ENCODE measurements at regions not wholly inside any gene's neighbourhood (a gene's known extent, or its start where the extent isn't known, plus 50 kb on each side); places are given as distances from the start of the nearest gene placed in this dataset.

DNA sequence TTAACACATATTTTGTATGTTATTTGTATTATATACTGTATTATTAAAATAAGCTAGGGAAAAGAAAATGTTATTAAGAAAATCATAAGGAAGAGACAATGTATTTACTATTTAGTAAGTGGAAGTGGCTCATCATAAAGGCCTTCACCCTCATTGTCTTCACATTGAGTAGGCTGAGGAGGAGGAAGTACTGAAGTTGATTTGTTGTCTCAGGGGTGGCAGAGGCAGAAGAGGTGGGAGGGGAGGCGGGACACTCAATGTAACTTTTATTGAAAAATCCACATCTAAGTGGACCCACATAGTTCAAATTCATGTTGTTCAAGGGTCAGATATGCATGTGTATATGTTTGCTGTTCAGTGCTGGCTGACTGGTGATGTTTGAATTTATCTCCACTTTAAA lies 210.2 kb upstream of the CITED2 start:
- TF ChIP-seq, protein P1, sequence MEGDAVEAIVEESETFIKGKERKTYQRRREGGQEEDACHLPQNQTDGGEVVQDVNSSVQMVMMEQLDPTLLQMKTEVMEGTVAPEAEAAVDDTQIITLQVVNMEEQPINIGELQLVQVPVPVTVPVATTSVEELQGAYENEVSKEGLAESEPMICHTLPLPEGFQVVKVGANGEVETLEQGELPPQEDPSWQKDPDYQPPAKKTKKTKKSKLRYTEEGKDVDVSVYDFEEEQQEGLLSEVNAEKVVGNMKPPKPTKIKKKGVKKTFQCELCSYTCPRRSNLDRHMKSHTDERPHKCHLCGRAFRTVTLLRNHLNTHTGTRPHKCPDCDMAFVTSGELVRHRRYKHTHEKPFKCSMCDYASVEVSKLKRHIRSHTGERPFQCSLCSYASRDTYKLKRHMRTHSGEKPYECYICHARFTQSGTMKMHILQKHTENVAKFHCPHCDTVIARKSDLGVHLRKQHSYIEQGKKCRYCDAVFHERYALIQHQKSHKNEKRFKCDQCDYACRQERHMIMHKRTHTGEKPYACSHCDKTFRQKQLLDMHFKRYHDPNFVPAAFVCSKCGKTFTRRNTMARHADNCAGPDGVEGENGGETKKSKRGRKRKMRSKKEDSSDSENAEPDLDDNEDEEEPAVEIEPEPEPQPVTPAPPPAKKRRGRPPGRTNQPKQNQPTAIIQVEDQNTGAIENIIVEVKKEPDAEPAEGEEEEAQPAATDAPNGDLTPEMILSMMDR (IDR thresholded peaks at IDR 0.05), result no peak
- no peak for TF ChIP-seq POLR2AphosphoS5 (IDR thresholded peaks at IDR 0.05)
